ENCODE measurements at regions not wholly inside any gene's neighbourhood (a gene's known extent, or its start where the extent isn't known, plus 50 kb on each side); places are given as distances from the start of the nearest gene placed in this dataset.

GRCh38 chr6:170185175-170185978 lies 105.5 kb downstream of the DLL1 start:
- DNase-seq (ENCODE audit: low spot score in 2 of 2), result no peak
- TF ChIP-seq CTCF (IDR thresholded peaks at IDR 0.05), result no peak
- Histone ChIP-seq H3K4me1 (no peaks in the 10 kb centered on the region), H3K36me3 (no peaks in the 10 kb centered on the region), H3K9me3 (no peaks in the 10 kb centered on the region), H3K27ac (no peak overlapping the region), H3K27me3 (no peaks in the 10 kb centered on the region), H3K4me3 (no peak overlapping the region)
- intact Hi-C loops (cut with DNase I), result no loop called here

GRCh38 chr6:170184316-170184715 lies 106.6 kb downstream of the DLL1 start:
- no peak for DNase-seq (ENCODE audit: low spot score in 2 of 2)
- intact Hi-C loops (cut with DNase I), result no loop called here
- no peak overlapping the region for H3K27ac ChIP-seq

GRCh38 chr6:170183521-170183920 lies 107.4 kb downstream of the DLL1 start:
- H3K4me1 ChIP-seq, result no peaks in the 10 kb centered on the region
- no peak overlapping the region for H3K4me3 ChIP-seq
- TF ChIP-seq CTCF (IDR thresholded peaks at IDR 0.05), result no peak
- H3K27me3 ChIP-seq, result no peaks in the 10 kb centered on the region
- H3K36me3 ChIP-seq, result no peaks in the 10 kb centered on the region
- H3K9me3 ChIP-seq, result no peaks in the 10 kb centered on the region
- DNase-seq (ENCODE audit: low spot score in 2 of 2), result no peak
- no peak overlapping the region for H3K27ac ChIP-seq
- intact Hi-C loops (cut with DNase I), result no loop called here

More at GRCh38 chr6:170184316-170184715, 106.6 kb downstream of the DLL1 start:
- Histone ChIP-seq H3K27me3 (no peaks in the 10 kb centered on the region), H3K4me3 (no peak overlapping the region), H3K4me1 (no peaks in the 10 kb centered on the region), H3K36me3 (no peaks in the 10 kb centered on the region), H3K9me3 (no peaks in the 10 kb centered on the region)
- TF ChIP-seq CTCF (IDR thresholded peaks at IDR 0.05), result no peak

DNA sequence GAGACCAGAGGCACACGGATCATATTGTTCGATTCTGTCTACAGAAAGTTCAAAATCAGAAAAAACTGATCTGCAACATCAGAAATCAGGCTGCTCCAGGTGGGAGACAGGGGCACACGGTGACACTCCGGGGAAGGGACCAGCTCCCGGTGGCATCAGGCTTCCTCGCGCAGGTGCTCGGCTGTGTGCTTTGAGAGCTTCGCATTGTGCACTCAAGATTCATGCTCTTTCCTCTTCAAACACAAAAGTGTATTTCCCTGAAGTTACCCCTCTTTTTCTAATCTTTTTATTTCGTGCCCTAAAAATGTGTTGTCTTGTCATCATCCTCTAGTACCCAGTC lies 108.1 kb downstream of the DLL1 start:
- Histone ChIP-seq H3K4me3 (no peak overlapping the region), H3K27ac (no peak overlapping the region), H3K36me3 (no peaks in the 10 kb centered on the region), H3K4me1 (no peaks in the 10 kb centered on the region), H3K9me3 (no peaks in the 10 kb centered on the region), H3K27me3 (no peaks in the 10 kb centered on the region)
- intact Hi-C loops (cut with DNase I), result no loop called here
- no peak for DNase-seq (ENCODE audit: low spot score in 2 of 2)
- TF ChIP-seq CTCF (IDR thresholded peaks at IDR 0.05), result no peak

DNA sequence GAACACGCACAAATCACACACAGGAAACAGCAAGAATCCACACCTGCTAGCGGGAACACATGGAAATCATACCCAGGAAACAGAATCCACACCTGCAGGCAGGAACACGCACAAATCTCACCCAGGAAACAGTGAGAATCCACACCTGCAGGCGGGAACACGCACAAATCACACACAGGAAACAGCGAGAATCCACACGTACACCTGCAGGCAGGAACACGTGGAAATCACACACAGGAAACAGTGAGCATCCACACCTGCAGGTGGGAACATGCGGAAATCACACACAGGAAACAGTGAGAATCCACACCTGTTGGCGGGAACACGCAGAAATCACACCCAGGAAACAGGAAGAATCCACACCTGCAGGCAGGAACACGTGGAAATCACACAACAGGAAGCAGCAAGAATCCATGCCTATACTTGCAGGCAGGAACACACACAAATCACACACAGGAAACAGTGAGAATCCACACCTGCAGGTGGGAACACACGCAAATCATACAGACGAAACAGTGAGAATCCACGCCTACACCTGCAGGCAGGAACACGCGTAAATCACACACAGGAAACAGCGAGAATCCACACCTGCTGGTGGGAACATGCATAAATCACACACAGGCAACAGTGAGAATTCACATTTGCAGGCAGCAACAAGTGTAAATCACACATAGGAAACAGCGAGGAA lies 108.6 kb downstream of the DLL1 start:
- intact Hi-C loops (cut with DNase I), result no loop called here
- Histone ChIP-seq H3K36me3 (no peaks in the 10 kb centered on the region), H3K9me3 (no peaks in the 10 kb centered on the region), H3K4me1 (no peaks in the 10 kb centered on the region), H3K27ac (no peak overlapping the region), H3K4me3 (no peak overlapping the region), H3K27me3 (no peaks in the 10 kb centered on the region)
- no peak for DNase-seq (ENCODE audit: low spot score in 2 of 2)
- no peak for TF ChIP-seq CTCF (IDR thresholded peaks at IDR 0.05)
